Urothelium cell line (cell line): ENCODE measurements at regions not wholly inside any gene's neighbourhood (a gene's known extent, or its start where the extent isn't known, plus 50 kb on each side); places are given as distances from the start of the nearest gene placed in this dataset.

Experiments used
- DNase-seq: peaks from one replicate; pipeline ENCODE4 v3.0.0; 2011; ENCODE audit warnings: low spot score, mixed read lengths
- FAIRE-seq: peaks from 2 replicates; lab custom pipeline; 2011; peaks lifted over from hg19 to GRCh38; lab: Jason Lieb, UNC

DNA sequence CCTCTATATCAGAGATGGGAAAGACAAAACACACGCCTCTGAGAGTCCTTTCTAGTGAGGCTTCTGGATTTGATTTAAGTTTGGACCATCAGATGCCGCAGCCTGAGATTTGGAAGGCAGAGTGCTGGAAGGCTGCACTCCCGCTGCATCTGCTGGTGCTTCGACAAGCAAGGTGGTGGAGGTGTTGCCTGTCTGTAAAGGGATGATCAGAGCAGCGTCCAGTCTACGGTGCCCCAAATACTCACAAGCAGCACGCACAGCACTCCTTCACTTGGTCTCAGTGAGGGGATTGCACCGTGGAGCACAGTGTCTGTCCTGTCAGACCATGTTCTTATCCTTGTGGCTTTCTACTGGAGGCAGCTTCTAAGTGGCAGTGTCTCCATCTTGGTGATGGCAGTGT lies 221.4 kb downstream of the GADD45G start:
- DNase-seq (no peak), FAIRE-seq (no peak)

GRCh38 chr9:89829346-89829745 lies 224.5 kb downstream of the GADD45G start:
- FAIRE-seq (no peak), DNase-seq (no peak)

DNA sequence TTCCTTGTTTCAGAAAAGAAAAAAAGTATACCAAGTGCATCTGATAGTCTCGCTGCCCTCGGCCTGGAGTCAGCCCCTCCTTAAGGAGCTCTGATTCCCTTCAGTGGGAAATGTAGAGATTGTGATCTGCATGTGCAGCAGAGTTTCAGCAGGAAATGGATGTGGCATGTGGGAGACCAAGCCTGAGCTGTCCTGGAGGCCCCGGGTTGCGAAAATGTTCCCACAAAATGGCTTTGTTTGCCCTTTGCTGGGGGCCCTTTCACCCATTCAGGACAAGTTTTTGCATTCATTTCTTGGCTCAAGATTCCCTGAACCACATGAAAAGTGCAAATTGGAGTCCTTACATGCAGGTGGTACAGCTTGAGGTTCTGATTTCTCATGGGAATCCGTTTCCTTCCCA lies 230.9 kb downstream of the GADD45G start:
- FAIRE-seq (no peak), DNase-seq (no peak)

DNA sequence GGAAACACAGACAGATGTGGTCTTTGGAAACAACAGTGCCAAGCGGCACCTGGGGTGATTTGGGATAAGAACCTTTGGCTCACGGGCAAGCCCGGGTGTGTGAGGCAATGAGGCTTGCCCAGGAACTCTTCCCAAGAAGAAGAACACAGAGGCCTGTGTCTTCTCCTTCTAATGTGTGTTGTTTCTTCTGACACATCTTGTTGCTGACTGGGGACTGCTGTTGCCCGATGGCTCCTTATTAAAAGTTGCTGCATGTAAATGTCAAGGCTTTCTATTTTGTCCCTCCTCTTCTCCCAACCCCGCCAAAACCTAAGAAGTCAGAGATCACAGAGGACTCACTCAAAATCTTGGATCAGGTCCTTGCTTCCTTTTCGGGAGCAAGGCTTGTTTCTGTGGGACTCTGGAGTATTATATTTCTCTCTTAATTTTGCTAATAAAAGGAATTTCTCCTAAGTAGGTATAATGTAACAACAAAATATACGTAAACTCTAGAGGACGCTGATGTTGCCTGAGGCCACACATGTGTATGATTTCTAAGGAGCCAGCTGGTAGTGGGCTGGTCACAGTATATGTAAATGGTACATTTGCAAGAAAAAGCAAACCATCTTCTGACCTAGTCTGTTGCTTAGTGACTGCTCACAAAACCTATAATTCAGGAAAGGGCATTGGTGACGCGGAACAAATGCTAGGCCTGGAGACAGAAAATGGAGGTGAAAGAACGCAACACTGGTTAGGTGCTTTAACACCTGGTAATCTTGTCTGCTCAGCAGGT lies 232.5 kb downstream of the GADD45G start:
- DNase-seq (no peak), FAIRE-seq (no peak)

- FAIRE-seq (no peak), DNase-seq (no peak)
These were observed 233.1 kb downstream of the GADD45G start for GRCh38 chr9:89837934-89838310.

DNA sequence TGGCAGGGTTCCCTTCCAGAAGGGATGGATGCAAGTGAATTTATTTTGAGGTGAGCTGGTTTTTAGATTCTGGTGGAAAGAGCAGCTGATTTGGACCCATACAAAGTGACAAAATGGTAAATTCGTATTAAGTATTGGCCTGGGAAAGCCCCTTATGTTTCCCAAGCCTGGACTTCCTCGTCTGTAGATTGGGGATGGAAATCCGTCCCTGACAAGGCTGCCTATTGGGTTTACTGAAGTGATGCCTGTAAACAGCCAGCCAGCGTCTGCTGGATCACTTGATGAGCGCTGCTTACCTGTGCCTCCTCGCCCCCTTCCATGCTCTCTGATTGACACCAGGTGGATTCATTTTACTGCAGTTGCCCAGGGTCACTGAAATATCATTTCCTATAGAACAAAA lies 233.8 kb downstream of the GADD45G start:
- DNase-seq: no peak
- no peak for FAIRE-seq

DNA sequence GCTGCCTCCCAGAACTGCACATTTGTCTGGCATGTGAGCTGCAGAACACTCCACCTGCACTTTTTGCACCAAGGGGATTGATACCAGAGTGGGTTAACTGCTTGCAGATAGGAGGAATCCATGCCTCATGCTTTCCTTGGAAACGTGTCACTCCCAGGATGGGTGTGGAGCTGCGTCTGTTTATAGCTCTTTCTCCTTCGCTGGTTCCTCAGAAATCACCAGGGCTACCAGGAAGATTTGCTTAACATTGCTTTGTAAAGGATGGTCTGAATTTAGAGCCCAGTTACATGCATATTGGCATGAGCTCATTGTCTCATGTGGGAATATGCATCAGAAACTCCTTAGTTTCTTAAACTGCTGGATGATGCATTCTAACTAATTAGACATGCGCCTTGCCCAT lies 234.6 kb downstream of the GADD45G start:
- FAIRE-seq (no peak), DNase-seq (no peak)

- no peak for FAIRE-seq
- no peak for DNase-seq
These were observed 235.1 kb downstream of the GADD45G start for GRCh38 chr9:89839952-89840351.

- no peak for FAIRE-seq
- no peak for DNase-seq
These were observed 236.6 kb downstream of the GADD45G start for GRCh38 chr9:89841456-89841855.

GRCh38 chr9:89842267-89842768 lies 237.5 kb downstream of the GADD45G start:
- FAIRE-seq (no peak), DNase-seq (no peak)

DNA sequence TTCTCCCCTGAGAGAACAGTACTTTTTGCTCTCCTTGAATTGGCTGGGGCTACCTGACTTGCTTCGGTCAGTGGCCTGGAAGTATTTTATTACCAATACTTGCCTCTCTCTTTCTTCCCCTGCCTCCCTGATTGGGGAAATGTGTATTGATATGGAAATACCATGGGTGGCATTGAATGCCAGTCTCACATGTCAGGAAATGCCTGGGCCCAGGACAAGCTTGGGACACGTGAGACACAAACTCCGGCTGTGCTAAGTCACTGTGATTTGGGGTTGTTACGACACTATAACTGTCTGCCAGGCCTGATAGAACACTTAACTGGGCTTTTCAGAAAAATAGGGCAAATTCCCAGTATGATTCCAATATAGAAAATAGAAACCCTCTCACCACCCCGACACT lies 238.3 kb downstream of the GADD45G start:
- DNase-seq (no peak), FAIRE-seq (no peak)

DNA sequence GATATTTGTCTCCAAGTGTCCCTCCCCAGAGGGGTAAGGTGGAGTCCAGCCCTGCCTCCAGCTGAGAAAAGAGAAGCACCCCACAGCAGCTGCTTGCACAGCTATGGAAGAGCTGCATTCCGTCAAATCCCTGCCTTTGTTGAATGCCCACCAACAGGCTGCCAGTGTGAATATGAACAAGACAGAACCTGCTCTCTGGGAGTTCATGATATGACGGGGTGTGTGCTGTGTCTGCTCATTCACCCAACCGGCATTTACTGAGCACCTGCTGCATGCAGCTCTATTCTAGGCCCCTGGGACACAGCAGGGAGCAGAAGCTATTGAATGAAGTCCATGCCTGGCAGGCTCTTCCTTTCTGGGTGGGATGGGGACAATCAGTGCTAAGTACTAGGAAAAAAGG lies 238.8 kb downstream of the GADD45G start:
- DNase-seq (no peak), FAIRE-seq (no peak)

GRCh38 chr9:89844075-89844474 lies 239.3 kb downstream of the GADD45G start:
- DNase-seq: no peak
- FAIRE-seq: no peak

- DNase-seq (no peak), FAIRE-seq (no peak)
These were observed 239.7 kb downstream of the GADD45G start for GRCh38 chr9:89844535-89844934.

DNA sequence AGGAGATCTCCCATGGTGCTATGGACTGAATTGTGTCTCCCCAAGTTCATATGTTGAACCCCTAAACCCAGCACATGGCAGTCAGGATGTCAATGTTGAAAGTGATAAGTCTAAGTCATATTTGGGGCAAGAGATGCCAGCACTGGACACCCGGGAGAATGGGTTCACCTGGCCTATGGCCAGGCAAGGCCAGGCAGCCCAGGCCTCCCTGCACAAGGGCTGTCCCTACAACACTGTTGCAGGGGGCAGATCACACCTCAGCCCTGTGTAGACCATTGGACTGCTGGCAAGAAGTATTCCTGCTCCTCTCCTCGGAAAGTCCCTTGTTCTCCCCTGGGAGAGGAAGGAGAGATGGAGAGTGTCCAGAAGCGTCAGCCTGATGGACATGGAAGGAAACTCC lies 240.5 kb downstream of the GADD45G start:
- FAIRE-seq (no peak), DNase-seq (no peak)

GRCh38 chr9:89845862-89846261 lies 241.1 kb downstream of the GADD45G start:
- FAIRE-seq: no peak
- no peak for DNase-seq

DNA sequence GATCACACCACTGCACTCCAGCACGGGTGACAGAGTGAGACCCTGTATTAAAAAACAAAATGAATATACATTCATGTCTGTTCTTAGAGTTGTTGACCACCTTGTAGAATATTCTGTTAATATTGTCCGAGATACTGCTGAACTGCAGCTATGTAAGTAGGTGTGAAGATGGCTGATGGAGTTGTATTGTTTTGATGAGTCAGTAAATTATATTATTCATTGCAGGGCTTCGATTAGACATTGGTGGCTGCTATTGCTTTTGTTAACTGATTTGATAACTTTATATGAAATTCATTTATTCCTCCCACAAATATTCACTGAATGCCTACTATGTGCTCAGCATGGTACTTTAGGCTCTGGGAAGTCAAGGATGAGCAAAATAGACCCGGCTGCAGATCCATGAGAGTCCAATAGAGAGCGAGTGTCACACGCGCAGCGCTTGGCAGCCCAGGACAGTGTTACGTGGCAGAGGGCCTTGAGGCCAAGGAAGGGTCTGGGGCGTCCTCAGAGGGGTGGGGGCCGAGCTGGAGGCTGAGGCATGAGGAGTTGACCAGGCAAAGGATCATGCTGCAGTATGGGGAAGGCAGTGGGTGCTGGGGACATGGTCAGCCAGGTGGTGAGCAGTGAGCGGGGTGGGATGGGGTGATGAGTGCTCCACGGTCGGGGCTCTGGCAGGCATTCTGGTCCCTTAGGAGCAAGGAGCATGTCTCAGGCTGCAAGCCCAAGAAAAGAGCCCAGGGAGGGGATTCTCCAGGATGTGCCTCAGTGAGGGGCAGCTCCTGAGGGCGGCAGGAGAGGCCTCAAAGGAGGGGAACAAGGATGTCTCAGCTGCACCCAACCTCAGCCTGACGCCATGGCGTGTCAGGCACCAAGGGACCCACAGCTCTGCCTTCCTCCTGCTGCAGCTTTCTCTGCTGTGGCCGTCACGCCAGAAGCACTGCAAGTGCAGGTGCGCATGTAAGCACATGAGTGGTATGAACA lies 243.5 kb downstream of the GADD45G start:
- FAIRE-seq: no peak
- DNase-seq: no peak

DNA sequence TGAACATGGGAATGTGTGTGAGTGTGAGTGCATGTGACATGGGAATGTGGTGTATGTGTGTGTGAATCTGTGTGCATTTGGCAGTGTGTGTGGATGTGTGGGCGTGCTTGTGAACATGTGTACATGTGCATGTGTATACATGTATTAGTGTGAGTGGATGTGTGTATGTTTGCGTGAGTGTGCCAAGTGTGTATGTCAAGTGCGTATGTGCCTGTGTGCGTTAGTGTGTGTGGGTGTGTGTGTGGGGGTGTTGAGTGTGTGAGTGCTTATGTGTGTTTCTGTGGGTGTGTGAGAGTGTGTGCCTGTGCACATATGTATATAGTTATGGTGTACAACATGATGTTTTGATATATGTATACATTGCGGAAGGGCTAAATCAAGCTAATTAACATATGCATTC lies 244.3 kb downstream of the GADD45G start:
- FAIRE-seq (no peak), DNase-seq (no peak)

GRCh38 chr9:89850153-89850552 lies 245.3 kb downstream of the GADD45G start:
- DNase-seq: no peak
- FAIRE-seq: no peak

GRCh38 chr9:89850631-89851325 lies 246.0 kb downstream of the GADD45G start:
- peak; percentile 38 for DNase-seq
- FAIRE-seq: no peak

GRCh38 chr9:89853161-89853560 lies 248.3 kb downstream of the GADD45G start:
- FAIRE-seq (no peak), DNase-seq (no peak)
